NCI-H1930 (cell line): ENCODE measurements at regions not wholly inside any gene's neighbourhood (a gene's known extent, or its start where the extent isn't known, plus 50 kb on each side); places are given as distances from the start of the nearest gene placed in this dataset.
"Not testable (repeated sequence)": the region's sequence is repeated elsewhere in the genome, so short reads cannot be mapped to it uniquely, and the experiment has no call there.

Experiments
- DNase-seq, 2 experiments: peaks; one replicate each; lab custom pipeline; 2025; lab: John Stamatoyannopoulos, UW

- not testable (repeated sequence) for DNase-seq
These were observed 140.9 kb upstream of the GOLGA6L4 start for GRCh38 chr15:84094720-84095119.

- DNase-seq = not testable (repeated sequence)
These were observed 138.5 kb upstream of the GOLGA6L4 start for GRCh38 chr15:84097053-84097452.

- DNase-seq = no peak
These were observed 137.0 kb upstream of the GOLGA6L4 start for GRCh38 chr15:84098604-84099003.

GRCh38 chr15:84099181-84099580, 136.4 kb upstream of the GOLGA6L4 start:
- DNase-seq = no peak

GRCh38 chr15:84103345-84103744, 132.2 kb upstream of the GOLGA6L4 start:
- no peak for DNase-seq

GRCh38 chr15:84104853-84105252, 130.7 kb upstream of the GOLGA6L4 start:
- no peak for DNase-seq

GRCh38 chr15:84108728-84109127, 126.8 kb upstream of the GOLGA6L4 start:
- no peak for DNase-seq

- no peak for DNase-seq
These were observed 124.0 kb upstream of the GOLGA6L4 start for GRCh38 chr15:84111575-84111974.

- no peak for DNase-seq
These were observed 123.5 kb upstream of the GOLGA6L4 start for GRCh38 chr15:84112025-84112424.

GRCh38 chr15:84113919-84114318, 121.7 kb upstream of the GOLGA6L4 start:
- DNase-seq = no peak

- DNase-seq = not testable (repeated sequence)
These were observed 120.9 kb upstream of the GOLGA6L4 start for GRCh38 chr15:84114680-84115079.

GRCh38 chr15:84119351-84119750, 116.2 kb upstream of the GOLGA6L4 start:
- not testable (repeated sequence) for DNase-seq

GRCh38 chr15:84120903-84121302, 114.7 kb upstream of the GOLGA6L4 start:
- DNase-seq = not testable (repeated sequence)

GRCh38 chr15:84128706-84129105, 106.9 kb upstream of the GOLGA6L4 start:
- DNase-seq = not testable (repeated sequence)

- not testable (repeated sequence) for DNase-seq
These were observed 105.3 kb upstream of the GOLGA6L4 start for GRCh38 chr15:84130098-84130831.

- DNase-seq = not testable (repeated sequence)
These were observed 99.6 kb upstream of the GOLGA6L4 start for GRCh38 chr15:84135931-84136456.

- DNase-seq = peak; percentile 32 to 36
These were observed 92.7 kb upstream of the GOLGA6L4 start for GRCh38 chr15:84142888-84143337.

- DNase-seq = no peak
These were observed 91.7 kb upstream of the GOLGA6L4 start for GRCh38 chr15:84143753-84144314.

- not testable (repeated sequence) for DNase-seq
These were observed 90.6 kb upstream of the GOLGA6L4 start for GRCh38 chr15:84144946-84145345.

- DNase-seq = not testable (repeated sequence)
These were observed 89.3 kb upstream of the GOLGA6L4 start for GRCh38 chr15:84146299-84146698.

GRCh38 chr15:84147307-84147706, 88.3 kb upstream of the GOLGA6L4 start:
- DNase-seq = not testable (repeated sequence)

GRCh38 chr15:84151205-84151931, 84.2 kb upstream of the GOLGA6L4 start:
- no peak for DNase-seq
